Ectodermal cell (in vitro differentiated cells): ENCODE measurements at regions not wholly inside any gene's neighbourhood (a gene's known extent, or its start where the extent isn't known, plus 50 kb on each side); places are given as distances from the start of the nearest gene placed in this dataset.

Experiments used
- H3K27ac ChIP-seq: 2 replicates; pipeline ENCODE4 v1.7.0; 2013; ENCODE audit warnings: mild to moderate bottlenecking, low read depth, low read length; ENCODE audit not compliant: insufficient read depth, poor library complexity, severe bottlenecking
- H3K27me3 ChIP-seq: 2 replicates; pipeline ENCODE4 v1.7.0; 2013; ENCODE audit warnings: mild to moderate bottlenecking, low read length; ENCODE audit not compliant: insufficient read depth, control insufficient read depth, poor library complexity, severe bottlenecking
- H3K36me3 ChIP-seq: one replicate; pipeline ENCODE4 v1.7.0; 2013; ENCODE audit warnings: low read length; ENCODE audit not compliant: control insufficient read depth, insufficient read depth
- H3K4me1 ChIP-seq: one replicate; pipeline ENCODE4 v1.7.0; 2013; ENCODE audit warnings: low read length; ENCODE audit not compliant: control insufficient read depth, insufficient read depth
- H3K4me3 ChIP-seq: 2 replicates; pipeline ENCODE4 v1.7.0; 2013; ENCODE audit warnings: low read depth, low read length, control low read depth; ENCODE audit not compliant: insufficient read depth
- H3K9me3 ChIP-seq: 2 replicates; pipeline ENCODE4 v1.7.0; 2013; ENCODE audit warnings: mild to moderate bottlenecking, low read length, moderate library complexity; ENCODE audit not compliant: control insufficient read depth
- WGBS, 2 experiments: methylation state at CpG; one replicate each; pipeline ENCODE4 v1.1.7; 2013; ENCODE audit warnings: missing lambda C conversion rate in 2 of 2; 5-methylcytosine and 5-hydroxymethylcytosine counted together

DNA sequence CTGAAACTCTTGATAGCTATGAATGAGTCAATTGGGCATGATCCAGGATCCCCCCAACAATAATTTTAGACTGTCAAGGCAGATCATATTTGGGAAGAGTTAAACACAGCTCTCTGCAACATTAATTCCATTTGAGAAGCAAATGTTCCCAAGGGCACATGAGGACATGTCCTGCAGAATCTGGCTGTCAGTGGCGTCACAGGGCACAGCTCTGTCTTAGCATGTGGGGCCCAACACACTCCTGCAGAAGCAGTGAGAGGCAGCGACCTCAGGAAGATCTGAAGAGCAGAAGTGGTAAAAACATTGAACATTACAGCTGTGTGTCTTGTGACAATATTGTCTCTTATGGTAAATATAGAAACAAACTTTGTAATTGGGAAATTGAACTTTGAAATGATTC lies 197.1 kb upstream of the PBX1 start:
- Histone ChIP-seq H3K9me3 (no peaks in the 10 kb centered on the region), H3K4me1 (no peaks in the 10 kb centered on the region), H3K27ac (no peak overlapping the region), H3K27me3 (no peaks in the 10 kb centered on the region), H3K4me3 (no peak overlapping the region), H3K36me3 (no peaks in the 10 kb centered on the region)
- 88 to 89% methylated on average over 2 of the region's 2 CpGs for WGBS, 2 experiments

DNA sequence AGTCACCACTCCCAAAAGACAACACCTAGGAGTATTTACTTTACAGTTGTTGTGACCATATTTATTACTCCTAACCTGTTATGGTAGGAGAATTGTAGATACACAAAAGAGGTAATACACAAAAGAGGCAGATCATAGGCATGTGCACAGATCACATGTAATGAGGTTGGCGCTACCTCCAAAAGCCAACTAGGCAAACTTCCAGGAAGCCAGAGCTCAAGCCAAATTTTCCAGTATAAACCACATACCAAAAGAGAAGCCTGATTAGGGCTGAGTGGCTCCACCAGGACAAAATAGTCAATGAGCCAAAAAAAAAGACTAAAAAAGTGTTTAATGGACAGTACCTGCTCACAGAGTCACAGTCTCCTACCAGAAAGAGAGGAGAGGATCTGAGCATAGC lies 195.0 kb upstream of the PBX1 start:
- H3K4me3 ChIP-seq: no peak overlapping the region
- H3K9me3 ChIP-seq: no peaks in the 10 kb centered on the region
- 88 to 100% methylated on average over 1 of the region's 1 CpG for WGBS, 2 experiments
- H3K27ac ChIP-seq: no peak overlapping the region
- H3K36me3 ChIP-seq: no peaks in the 10 kb centered on the region
- H3K4me1 ChIP-seq: no peaks in the 10 kb centered on the region
- no peaks in the 10 kb centered on the region for H3K27me3 ChIP-seq

DNA sequence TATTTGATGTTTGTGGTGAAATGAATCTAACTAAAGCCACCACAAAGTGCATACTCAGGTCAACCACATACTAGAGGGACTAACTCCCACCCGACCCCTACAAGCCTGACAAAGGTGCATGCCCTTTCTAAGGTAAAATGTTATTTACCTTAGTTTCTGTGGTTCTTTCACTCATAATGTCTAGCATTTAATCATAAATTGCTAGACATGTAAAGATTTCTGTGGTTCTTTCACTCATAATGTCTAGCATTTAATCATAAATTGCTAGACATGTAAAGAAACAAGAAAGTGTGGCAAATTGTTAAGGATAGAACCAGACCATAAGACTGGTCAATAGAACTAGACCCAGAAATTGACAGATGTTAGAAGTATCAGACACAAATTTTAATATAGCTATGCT lies 193.0 kb upstream of the PBX1 start:
- Histone ChIP-seq H3K27me3 (no peaks in the 10 kb centered on the region), H3K36me3 (no peaks in the 10 kb centered on the region), H3K9me3 (no peaks in the 10 kb centered on the region), H3K27ac (no peak overlapping the region), H3K4me1 (no peaks in the 10 kb centered on the region), H3K4me3 (no peak overlapping the region)
- 100% methylated on average over 1 of the region's 1 CpG for WGBS, 2 experiments

DNA sequence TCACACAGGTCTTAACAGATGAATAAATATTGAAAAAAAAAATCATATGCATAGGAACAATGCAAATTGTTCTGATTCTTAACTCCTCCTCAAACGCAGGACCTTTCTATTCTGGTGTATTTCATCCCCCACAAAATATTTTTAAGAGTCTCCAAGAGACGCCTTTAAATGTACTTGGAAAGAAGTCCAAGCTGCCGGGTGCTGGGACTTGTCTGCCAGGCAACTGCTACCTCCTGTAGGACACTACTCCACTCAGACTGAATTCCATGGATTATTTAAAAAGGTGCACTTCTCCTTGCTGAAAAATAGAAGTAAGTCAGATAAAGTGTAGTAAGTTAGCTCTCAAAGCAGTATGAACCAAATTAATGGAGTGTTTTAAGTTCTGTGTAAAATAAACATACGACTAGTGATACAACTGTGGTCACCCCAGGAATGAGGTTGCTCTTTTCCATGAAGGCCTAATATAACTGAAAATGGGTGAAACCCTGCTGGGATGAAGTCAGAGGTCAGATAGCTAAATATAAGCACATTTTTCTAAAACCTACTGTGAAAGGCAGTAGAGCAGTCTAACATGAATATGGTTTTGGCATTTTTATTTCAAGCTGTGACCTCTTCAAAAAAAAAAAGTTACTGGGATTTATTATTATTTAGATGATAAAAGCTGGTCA lies 189.2 kb upstream of the PBX1 start:
- 90 to 93% methylated on average over 4 of the region's 4 CpGs for WGBS, 2 experiments
- H3K4me1 ChIP-seq: no peaks in the 10 kb centered on the region
- H3K27me3 ChIP-seq: no peaks in the 10 kb centered on the region
- H3K36me3 ChIP-seq: no peaks in the 10 kb centered on the region
- H3K4me3 ChIP-seq: no peak overlapping the region
- H3K27ac ChIP-seq: no peak overlapping the region
- H3K9me3 ChIP-seq: no peaks in the 10 kb centered on the region

DNA sequence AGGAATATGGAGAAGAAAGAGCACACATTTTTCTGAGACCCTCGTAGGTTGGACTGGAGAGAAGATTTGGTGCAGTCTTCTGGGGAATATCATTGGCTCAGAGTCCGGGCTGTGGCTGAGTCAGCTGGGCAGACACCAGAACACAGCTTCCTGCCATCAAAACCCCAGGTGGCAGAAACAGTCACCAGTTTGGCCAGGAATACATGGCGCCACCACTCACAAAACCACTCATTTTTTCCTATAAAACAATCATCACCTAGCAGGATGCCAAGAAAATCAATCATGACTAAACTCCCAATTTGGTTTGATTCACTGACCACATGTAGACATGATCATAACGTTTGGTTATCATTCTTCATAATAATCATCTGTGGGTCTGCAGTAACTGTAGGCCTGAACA lies 178.1 kb upstream of the PBX1 start:
- no peak overlapping the region for H3K27ac ChIP-seq
- no peaks in the 10 kb centered on the region for H3K9me3 ChIP-seq
- no peaks in the 10 kb centered on the region for H3K27me3 ChIP-seq
- no peaks in the 10 kb centered on the region for H3K4me1 ChIP-seq
- WGBS, 2 experiments: 44 to 47% methylated on average over 4 of the region's 4 CpGs
- H3K36me3 ChIP-seq: no peaks in the 10 kb centered on the region
- no peak overlapping the region for H3K4me3 ChIP-seq

DNA sequence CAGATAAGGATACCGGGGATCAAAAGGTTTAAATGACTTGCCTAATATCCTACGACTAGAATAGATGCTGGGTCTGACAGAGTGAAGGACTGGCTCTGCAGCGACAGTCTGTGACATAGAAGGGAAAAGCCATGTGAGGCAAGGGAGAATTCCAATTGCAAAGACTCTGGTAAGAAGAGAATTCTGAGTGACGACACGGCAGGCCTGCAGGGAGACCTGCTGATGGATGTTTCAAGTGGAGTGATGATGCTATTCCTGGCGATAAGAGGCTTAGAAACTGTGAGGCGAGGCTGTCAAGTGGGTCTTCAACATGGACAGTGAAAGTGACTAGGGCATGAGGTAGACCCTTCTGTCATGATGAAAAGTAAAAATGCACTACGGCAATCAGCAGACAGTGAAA lies 176.6 kb upstream of the PBX1 start:
- Histone ChIP-seq H3K9me3 (no peaks in the 10 kb centered on the region), H3K36me3 (no peaks in the 10 kb centered on the region), H3K27ac (no peak overlapping the region), H3K4me3 (no peak overlapping the region), H3K4me1 (no peaks in the 10 kb centered on the region), H3K27me3 (no peaks in the 10 kb centered on the region)
- WGBS, 2 experiments: 88 to 89% methylated on average over 8 of the region's 8 CpGs

DNA sequence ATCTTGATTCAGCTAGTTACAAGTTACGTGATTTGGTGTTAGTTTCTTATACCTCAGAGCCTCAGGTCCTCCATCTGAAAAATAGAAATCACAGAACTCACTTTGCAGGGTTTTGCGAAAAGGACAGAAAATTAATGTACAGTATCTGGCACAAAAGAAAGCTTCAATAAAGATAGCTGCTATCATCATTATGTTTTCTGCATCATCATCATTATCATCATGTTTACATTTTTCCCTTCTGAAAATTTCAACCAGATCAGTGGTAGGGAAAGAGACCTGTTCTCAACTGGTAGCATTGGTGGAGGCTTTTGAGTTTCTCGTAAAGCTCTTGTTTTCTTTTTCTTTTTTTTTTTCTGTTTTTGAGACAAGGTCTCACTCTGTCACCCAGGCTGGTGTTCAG lies 174.7 kb upstream of the PBX1 start:
- Histone ChIP-seq H3K36me3 (no peaks in the 10 kb centered on the region), H3K4me1 (no peaks in the 10 kb centered on the region), H3K27ac (no peak overlapping the region), H3K27me3 (no peaks in the 10 kb centered on the region), H3K4me3 (no peak overlapping the region), H3K9me3 (no peaks in the 10 kb centered on the region)
- 92 to 97% methylated on average over 3 of the region's 3 CpGs for WGBS, 2 experiments

DNA sequence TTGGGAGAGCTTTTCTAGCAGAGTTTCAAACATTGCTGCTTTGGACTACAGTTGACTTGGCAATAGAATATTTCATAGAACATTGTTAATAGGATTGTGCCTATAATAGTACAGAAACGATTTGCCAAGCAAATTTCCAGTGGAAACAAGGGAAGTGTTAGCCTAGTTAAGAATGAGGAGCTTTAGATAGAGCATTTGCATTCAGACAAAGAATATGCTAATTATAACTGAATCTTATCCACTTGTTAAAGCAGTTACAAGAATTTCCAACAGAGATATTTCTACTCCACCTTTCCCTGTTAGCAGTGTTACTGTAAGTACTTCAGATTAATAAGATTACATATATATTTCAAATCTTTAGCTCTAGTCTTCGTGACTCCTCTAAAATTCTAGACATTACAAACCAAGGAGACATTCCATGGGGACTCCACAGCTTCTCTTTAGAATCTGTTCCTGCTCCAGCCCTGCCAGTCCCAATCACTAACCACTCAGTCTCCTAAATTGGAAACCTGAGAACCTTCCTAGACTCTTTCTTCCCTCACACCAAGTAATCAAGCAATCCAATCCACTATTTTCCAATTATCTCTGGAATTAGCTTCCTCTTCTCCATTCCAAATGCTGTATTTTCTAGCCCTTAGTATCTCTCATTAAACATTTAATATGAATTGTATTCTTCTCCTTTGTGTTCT lies 141.8 kb upstream of the PBX1 start:
- Histone ChIP-seq H3K27me3 (no peaks in the 10 kb centered on the region), H3K9me3 (no peaks in the 10 kb centered on the region), H3K4me3 (no peak overlapping the region), H3K36me3 (no peaks in the 10 kb centered on the region), H3K4me1 (peaks cover 4% of the 10 kb centered on the region), H3K27ac (no peak overlapping the region)
- 47 to 63% methylated on average over 2 of the region's 2 CpGs for WGBS, 2 experiments

DNA sequence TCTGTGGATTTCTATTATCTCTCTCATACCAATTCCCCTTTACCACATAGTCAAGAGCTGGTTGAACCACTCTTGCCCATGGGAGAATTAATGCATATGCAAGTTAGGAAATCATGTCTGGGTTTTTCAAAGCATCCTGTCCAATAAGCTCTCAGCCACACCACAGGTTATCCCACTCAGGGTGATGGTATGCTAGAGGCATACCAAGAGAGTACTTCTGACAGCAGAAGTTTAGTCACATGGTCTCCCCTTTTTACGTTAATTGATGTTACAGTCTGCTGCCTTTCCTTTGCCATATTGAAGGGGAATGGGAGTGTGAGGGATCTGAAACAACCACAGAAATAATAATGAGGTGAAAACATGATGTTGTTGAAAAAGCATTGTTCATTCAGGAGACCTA lies 135.8 kb upstream of the PBX1 start:
- H3K27me3 ChIP-seq: no peaks in the 10 kb centered on the region
- no peaks in the 10 kb centered on the region for H3K9me3 ChIP-seq
- no peak overlapping the region for H3K27ac ChIP-seq
- no peak overlapping the region for H3K4me3 ChIP-seq
- 70 to 93% methylated on average over 1 of the region's 1 CpG for WGBS, 2 experiments
- H3K36me3 ChIP-seq: no peaks in the 10 kb centered on the region
- H3K4me1 ChIP-seq: no peaks in the 10 kb centered on the region

DNA sequence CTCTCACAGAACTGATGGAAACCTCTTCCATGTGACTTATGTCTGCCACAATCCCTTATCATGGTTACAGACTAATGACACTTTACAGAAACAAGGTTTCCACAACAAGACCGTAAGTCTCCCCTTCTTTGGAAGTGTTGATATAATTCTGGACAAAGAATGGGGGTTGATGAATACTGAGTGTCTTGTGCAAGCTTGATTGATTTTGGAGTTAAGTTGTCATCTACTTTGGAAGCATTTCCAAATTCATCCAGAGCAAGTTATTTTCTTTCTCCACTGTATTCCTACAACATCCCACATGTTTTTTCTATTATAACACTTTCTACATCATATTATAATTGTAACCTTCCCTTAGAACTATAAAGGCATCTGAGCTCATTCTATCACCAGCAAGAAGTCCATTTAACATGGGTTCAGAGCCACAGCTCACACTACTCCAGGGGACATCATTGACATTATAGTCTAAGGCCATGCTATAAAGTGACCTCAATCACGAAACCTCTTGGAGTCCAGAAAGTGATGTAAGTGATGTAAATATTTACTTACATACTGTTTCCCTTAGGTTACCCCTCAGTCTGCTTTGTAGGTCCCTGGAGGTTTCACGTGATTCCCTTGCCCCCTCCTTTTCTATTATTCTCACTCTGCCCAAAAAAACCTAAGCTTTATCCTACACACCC lies 125.7 kb upstream of the PBX1 start:
- no peak overlapping the region for H3K4me3 ChIP-seq
- WGBS, 2 experiments: 85 to 89% methylated on average over 2 to 3 of the region's 3 CpGs
- H3K27ac ChIP-seq: no peak overlapping the region
- no peaks in the 10 kb centered on the region for H3K27me3 ChIP-seq
- H3K9me3 ChIP-seq: no peaks in the 10 kb centered on the region
- H3K4me1 ChIP-seq: no peaks in the 10 kb centered on the region
- H3K36me3 ChIP-seq: no peaks in the 10 kb centered on the region
